HG03280 (cell line): ENCODE measurements at regions not wholly inside any gene's neighbourhood (a gene's known extent, or its start where the extent isn't known, plus 50 kb on each side); places are given as distances from the start of the nearest gene placed in this dataset.

Experiments used
- ATAC-seq: cut with Tn5 transposase; IDR thresholded peaks from one replicate; pipeline ENCODE4 v1.9.1; 2021; ENCODE audit warnings: mild to moderate bottlenecking, moderate library complexity; ENCODE audit not compliant: unreplicated experiment

- no peak for ATAC-seq
Measured at GRCh38 chr1:93746021-93746812, 64.6 kb upstream of the BCAR3 start.

GRCh38 chr1:93744299-93744988 lies 62.8 kb upstream of the BCAR3 start:
- no peak for ATAC-seq

- ATAC-seq, result no peak
Measured at GRCh38 chr1:93743465-93743864, 61.8 kb upstream of the BCAR3 start.

- ATAC-seq, result no peak
Measured at GRCh38 chr1:93740601-93741031, 59.0 kb upstream of the BCAR3 start.

GRCh38 chr1:93740157-93740556 lies 58.5 kb upstream of the BCAR3 start:
- ATAC-seq, result no peak

GRCh38 chr1:93739472-93739871 lies 57.8 kb upstream of the BCAR3 start:
- no peak for ATAC-seq

GRCh38 chr1:93738926-93739325 lies 57.3 kb upstream of the BCAR3 start:
- no peak for ATAC-seq

GRCh38 chr1:93738075-93738622 lies 56.5 kb upstream of the BCAR3 start:
- ATAC-seq, result no peak

GRCh38 chr1:93735722-93736121 lies 54.1 kb upstream of the BCAR3 start:
- no peak for ATAC-seq

GRCh38 chr1:93734999-93735398 lies 53.4 kb upstream of the BCAR3 start:
- ATAC-seq, result no peak

- ATAC-seq, result no peak
Measured at GRCh38 chr1:93733340-93733739, 51.7 kb upstream of the BCAR3 start.

- ATAC-seq, result no peak
Measured at GRCh38 chr1:93732514-93732913, 50.9 kb upstream of the BCAR3 start.
